Epithelial cell of proximal tubule (primary cell): ENCODE measurements at regions not wholly inside any gene's neighbourhood (a gene's known extent, or its start where the extent isn't known, plus 50 kb on each side); places are given as distances from the start of the nearest gene placed in this dataset.
A peak's percentile ranks its signal among the peaks of the same experiment; 100 is the strongest.

ENCODE experiments used
- DNase-seq: peaks from one replicate; pipeline ENCODE4 v3.0.0-alpha.2; 2011; ENCODE audit warnings: low read depth
- H3K4me3 ChIP-seq: 2 replicates; pipeline ENCODE4 v1.5.1; 2011; ENCODE audit warnings: low read depth, mild to moderate bottlenecking, low read length
- TF ChIP-seq, protein P1 (sequence below): conservative IDR thresholded peaks from 2 replicates; pipeline ENCODE4 v1.5.1; 2012; ENCODE audit warnings: low read depth, mild to moderate bottlenecking, low read length

DNA sequence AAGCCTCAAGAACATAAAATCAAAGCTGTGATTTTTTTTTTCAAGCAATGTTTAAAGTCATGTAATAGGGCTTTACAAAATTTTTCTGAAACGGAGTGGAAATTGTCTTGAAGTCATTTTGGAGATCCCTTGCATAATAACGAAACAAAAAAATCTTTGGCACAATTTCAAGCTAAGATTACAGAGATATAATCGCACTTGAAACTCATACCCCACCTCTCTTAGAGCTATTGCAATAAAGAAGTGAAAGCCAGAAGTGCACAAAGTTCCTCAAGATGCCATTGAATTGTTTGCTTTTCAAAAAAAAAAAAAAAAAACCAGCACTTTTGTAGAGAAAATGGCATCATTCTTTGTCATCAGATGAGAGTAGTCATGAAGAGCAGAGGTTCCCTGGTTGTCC lies 152.3 kb downstream of the PAX3 start:
- TF ChIP-seq, protein P1, sequence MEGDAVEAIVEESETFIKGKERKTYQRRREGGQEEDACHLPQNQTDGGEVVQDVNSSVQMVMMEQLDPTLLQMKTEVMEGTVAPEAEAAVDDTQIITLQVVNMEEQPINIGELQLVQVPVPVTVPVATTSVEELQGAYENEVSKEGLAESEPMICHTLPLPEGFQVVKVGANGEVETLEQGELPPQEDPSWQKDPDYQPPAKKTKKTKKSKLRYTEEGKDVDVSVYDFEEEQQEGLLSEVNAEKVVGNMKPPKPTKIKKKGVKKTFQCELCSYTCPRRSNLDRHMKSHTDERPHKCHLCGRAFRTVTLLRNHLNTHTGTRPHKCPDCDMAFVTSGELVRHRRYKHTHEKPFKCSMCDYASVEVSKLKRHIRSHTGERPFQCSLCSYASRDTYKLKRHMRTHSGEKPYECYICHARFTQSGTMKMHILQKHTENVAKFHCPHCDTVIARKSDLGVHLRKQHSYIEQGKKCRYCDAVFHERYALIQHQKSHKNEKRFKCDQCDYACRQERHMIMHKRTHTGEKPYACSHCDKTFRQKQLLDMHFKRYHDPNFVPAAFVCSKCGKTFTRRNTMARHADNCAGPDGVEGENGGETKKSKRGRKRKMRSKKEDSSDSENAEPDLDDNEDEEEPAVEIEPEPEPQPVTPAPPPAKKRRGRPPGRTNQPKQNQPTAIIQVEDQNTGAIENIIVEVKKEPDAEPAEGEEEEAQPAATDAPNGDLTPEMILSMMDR = no peak
- no peak for DNase-seq
- no peak overlapping the region for H3K4me3 ChIP-seq

DNA sequence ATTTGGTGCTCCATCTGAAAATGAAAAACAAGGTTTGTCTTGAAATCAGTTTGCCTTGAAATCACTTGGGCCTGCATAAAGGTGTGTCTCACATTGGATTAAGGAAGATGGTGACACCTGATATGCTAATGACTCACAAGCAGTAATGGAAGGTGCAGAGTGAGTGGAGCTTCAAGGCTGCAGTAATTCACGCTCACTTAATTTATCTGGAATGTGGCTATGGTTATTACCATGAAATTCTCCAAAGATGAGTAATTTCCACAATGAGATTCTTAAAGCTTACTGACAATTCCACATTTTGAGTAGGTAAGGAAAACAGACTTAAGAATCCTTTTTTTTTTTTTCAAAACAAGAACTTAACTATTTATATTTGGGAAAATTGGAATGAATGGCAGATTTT lies 156.8 kb downstream of the PAX3 start:
- DNase-seq = peak; percentile 51
- TF ChIP-seq, protein P1 = no peak
- no peak overlapping the region for H3K4me3 ChIP-seq

DNA sequence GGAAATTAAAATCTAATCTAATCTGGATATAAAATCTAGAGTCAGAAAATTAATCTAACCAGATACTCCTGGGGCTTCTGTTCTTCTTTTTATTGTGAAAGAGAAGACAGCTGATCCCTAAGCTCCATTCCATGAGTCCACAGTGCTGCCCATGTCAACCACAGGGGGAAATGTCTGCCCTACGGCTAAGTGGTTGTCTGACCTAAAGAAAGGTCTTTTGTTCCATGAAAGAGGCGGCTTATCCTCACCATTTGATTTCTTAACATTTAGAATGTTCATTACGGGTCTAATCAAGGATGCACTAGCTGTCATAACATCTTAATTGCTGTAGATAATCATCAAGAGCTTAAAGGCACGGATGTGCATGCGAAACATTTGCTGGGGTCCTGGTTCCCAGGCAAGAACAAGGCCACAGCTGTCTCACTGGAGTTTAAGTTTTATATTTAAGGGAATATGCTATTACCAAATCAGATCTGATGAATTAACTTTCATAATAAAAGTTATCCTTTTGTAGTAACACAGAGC lies 162.6 kb downstream of the PAX3 start:
- H3K4me3 ChIP-seq = no peak overlapping the region
- TF ChIP-seq, protein P1 = no peak
- no peak for DNase-seq

GRCh38 chr2:222134654-222135053 lies 164.1 kb downstream of the PAX3 start:
- TF ChIP-seq, protein P1 = no peak
- no peak overlapping the region for H3K4me3 ChIP-seq
- DNase-seq = no peak

GRCh38 chr2:222133897-222134296 lies 164.9 kb downstream of the PAX3 start:
- DNase-seq = no peak
- H3K4me3 ChIP-seq = no peak overlapping the region
- TF ChIP-seq, protein P1 = no peak

GRCh38 chr2:222130855-222131254 lies 167.9 kb downstream of the PAX3 start:
- no peak for DNase-seq
- TF ChIP-seq, protein P1 = no peak
- no peak overlapping the region for H3K4me3 ChIP-seq

DNA sequence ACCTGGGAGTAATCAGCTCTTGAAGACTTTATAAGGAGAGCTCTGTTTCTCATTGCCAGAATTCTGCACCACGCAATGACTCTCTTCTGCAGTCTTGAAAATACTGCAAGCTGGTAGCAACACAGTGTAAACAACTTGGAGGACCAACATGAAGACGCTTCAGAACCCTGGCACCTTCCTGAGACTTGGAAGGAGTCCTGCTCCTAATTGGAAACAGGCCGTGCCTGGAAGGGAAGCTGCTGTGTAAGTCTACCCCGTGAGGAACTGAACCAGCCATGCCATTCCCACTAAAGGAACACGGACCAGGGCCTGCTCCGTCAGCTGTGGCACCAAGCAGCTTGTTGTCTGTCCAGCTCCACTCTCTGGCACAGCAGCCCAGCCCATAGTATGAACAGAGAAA lies 171.1 kb downstream of the PAX3 start:
- TF ChIP-seq, protein P1 = no peak
- H3K4me3 ChIP-seq = no peak overlapping the region
- DNase-seq = no peak
